ENCODE measurements at regions not wholly inside any gene's neighbourhood (a gene's known extent, or its start where the extent isn't known, plus 50 kb on each side); places are given as distances from the start of the nearest gene placed in this dataset.
"Not testable (repeated sequence)": the region's sequence is repeated elsewhere in the genome, so short reads cannot be mapped to it uniquely, and the experiment has no call there.

GRCh38 chr17:71102777-71103176, 933.4 kb downstream of the KCNJ2 start:
- Mint-ChIP-seq H3K36me3 (ENCODE audit: insufficient read depth, unreplicated experiment) (no peaks in the 10 kb centered on the region), H3K4me3 (ENCODE audit: unreplicated experiment) (no peak overlapping the region), H3K4me1 (ENCODE audit: insufficient read depth, unreplicated experiment) (no peaks in the 10 kb centered on the region), H3K9me3 (ENCODE audit: unreplicated experiment) (no peaks in the 10 kb centered on the region), H3K27me3 (ENCODE audit: insufficient read depth, unreplicated experiment) (no peaks in the 10 kb centered on the region), H3K27ac (ENCODE audit: low read depth, unreplicated experiment) (no peak overlapping the region)
- BruUV-seq (replicated peaks) = no TSS peak
- intact Hi-C loops (cut with micrococcal nuclease) = no loop called here
- ChIA-PET POLR2A (interaction anchor here (0.7 kb wide), 1 partner anchor 8 kb away, joined by 3 read pairs; no protein-coding TSS in a partner anchor), CTCF (no interaction called here)
- TF ChIP-seq CTCF (IDR thresholded peaks at IDR 0.05; ENCODE audit: unreplicated experiment) = no peak
- DNase-seq (ENCODE audit: unreplicated experiment) = no peak

GRCh38 chr17:71104225-71104624, 934.9 kb downstream of the KCNJ2 start:
- Mint-ChIP-seq H3K9me3 (ENCODE audit: unreplicated experiment) (no peaks in the 10 kb centered on the region), H3K4me3 (ENCODE audit: unreplicated experiment) (no peak overlapping the region), H3K36me3 (ENCODE audit: insufficient read depth, unreplicated experiment) (no peaks in the 10 kb centered on the region), H3K27me3 (ENCODE audit: insufficient read depth, unreplicated experiment) (no peaks in the 10 kb centered on the region), H3K4me1 (ENCODE audit: insufficient read depth, unreplicated experiment) (no peaks in the 10 kb centered on the region), H3K27ac (ENCODE audit: low read depth, unreplicated experiment) (no peak overlapping the region)
- no peak for DNase-seq (ENCODE audit: unreplicated experiment)
- ChIA-PET POLR2A (interaction anchor here (0.6 to 1.9 kb wide), 3 partner anchors 10 to 335 kb away, joined by 3 to 4 read pairs (median 3); no protein-coding TSS in a partner anchor), CTCF (interaction anchor here (1.3 kb wide), 1 partner anchor 17 kb away, joined by 3 read pairs; no protein-coding TSS in a partner anchor)
- TF ChIP-seq CTCF (IDR thresholded peaks at IDR 0.05; ENCODE audit: unreplicated experiment) = no peak
- intact Hi-C loops (cut with micrococcal nuclease) = no loop called here
- no TSS peak for BruUV-seq (replicated peaks)

GRCh38 chr17:71106056-71106455, 936.7 kb downstream of the KCNJ2 start:
- H3K36me3 Mint-ChIP-seq (ENCODE audit: insufficient read depth, unreplicated experiment); DNase-seq (ENCODE audit: unreplicated experiment); H3K27me3 Mint-ChIP-seq (ENCODE audit: insufficient read depth, unreplicated experiment); H3K4me3 Mint-ChIP-seq (ENCODE audit: unreplicated experiment); CTCF ChIA-PET; BruUV-seq (replicated peaks); H3K9me3 Mint-ChIP-seq (ENCODE audit: unreplicated experiment); POLR2A ChIA-PET; H3K4me1 Mint-ChIP-seq (ENCODE audit: insufficient read depth, unreplicated experiment); intact Hi-C loops (cut with micrococcal nuclease); H3K27ac Mint-ChIP-seq (ENCODE audit: low read depth, unreplicated experiment): not testable (repeated sequence)

GRCh38 chr17:71107136-71107535, 937.8 kb downstream of the KCNJ2 start:
- H3K27me3 Mint-ChIP-seq (ENCODE audit: insufficient read depth, unreplicated experiment) = no peaks in the 10 kb centered on the region
- ChIA-PET CTCF (no interaction called here), POLR2A (interaction anchor here (0.6 to 0.7 kb wide), 2 partner anchors 10 to 367 kb away, joined by 3 to 4 read pairs; no protein-coding TSS in a partner anchor)
- no TSS peak for BruUV-seq (replicated peaks)
- no peak for TF ChIP-seq CTCF (IDR thresholded peaks at IDR 0.05; ENCODE audit: unreplicated experiment)
- DNase-seq (ENCODE audit: unreplicated experiment) = no peak
- peaks cover 6% of the 10 kb centered on the region for H3K4me1 Mint-ChIP-seq (ENCODE audit: insufficient read depth, unreplicated experiment)
- intact Hi-C loops (cut with micrococcal nuclease) = no loop called here
- H3K9me3 Mint-ChIP-seq (ENCODE audit: unreplicated experiment) = no peaks in the 10 kb centered on the region
- H3K4me3 Mint-ChIP-seq (ENCODE audit: unreplicated experiment) = no peak overlapping the region
- H3K36me3 Mint-ChIP-seq (ENCODE audit: insufficient read depth, unreplicated experiment) = no peaks in the 10 kb centered on the region
- no peak overlapping the region for H3K27ac Mint-ChIP-seq (ENCODE audit: low read depth, unreplicated experiment)

GRCh38 chr17:71109697-71110096, 940.4 kb downstream of the KCNJ2 start:
- Mint-ChIP-seq H3K27me3 (ENCODE audit: insufficient read depth, unreplicated experiment) (no peaks in the 10 kb centered on the region), H3K9me3 (ENCODE audit: unreplicated experiment) (no peaks in the 10 kb centered on the region), H3K4me1 (ENCODE audit: insufficient read depth, unreplicated experiment) (peaks cover 6% of the 10 kb centered on the region), H3K4me3 (ENCODE audit: unreplicated experiment) (no peak overlapping the region), H3K27ac (ENCODE audit: low read depth, unreplicated experiment) (no peak overlapping the region), H3K36me3 (ENCODE audit: insufficient read depth, unreplicated experiment) (no peaks in the 10 kb centered on the region)
- no peak for DNase-seq (ENCODE audit: unreplicated experiment)
- CTCF ChIA-PET = interaction anchor here (0.6 kb wide), 1 partner anchor 299 kb away, joined by 3 read pairs; no protein-coding TSS in a partner anchor
- no peak for TF ChIP-seq CTCF (IDR thresholded peaks at IDR 0.05; ENCODE audit: unreplicated experiment)
- intact Hi-C loops (cut with micrococcal nuclease) = loop anchor here (10.0 kb wide), 1 partner anchor 225 kb away; no protein-coding TSS in a partner anchor
- no TSS peak for BruUV-seq (replicated peaks)
- POLR2A ChIA-PET = no interaction called here

Data from MCF 10A (cell line).